IPS DF 4.7 (cell line): ENCODE measurements at regions not wholly inside any gene's neighbourhood (a gene's known extent, or its start where the extent isn't known, plus 50 kb on each side); places are given as distances from the start of the nearest gene placed in this dataset.
A peak's percentile ranks its signal among the peaks of the same experiment; 100 is the strongest.

ENCODE experiments used
- DNase-seq: peaks from one replicate; pipeline ENCODE4 v3.0.0-alpha.2; 2013; ENCODE audit warnings: low spot score; ENCODE audit errors: extremely low read depth

DNA sequence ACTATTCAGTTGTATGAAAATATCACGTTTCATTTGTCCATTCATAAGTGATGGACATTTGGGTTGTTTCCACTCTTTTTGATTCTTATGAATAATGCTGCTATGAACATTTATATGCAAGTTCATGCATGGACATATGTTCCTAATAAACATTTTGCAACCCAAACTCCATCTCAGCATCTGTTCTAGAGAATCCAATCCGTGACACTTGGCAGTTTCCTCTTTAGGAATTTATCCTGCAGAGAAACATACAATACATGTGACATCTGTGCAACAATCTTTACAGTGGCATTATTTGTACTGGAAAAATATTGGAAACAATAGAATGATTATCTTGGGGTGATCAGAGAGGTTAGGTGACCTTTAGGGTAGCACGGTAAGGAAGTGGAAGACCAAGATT is 290.8 kb upstream of the SRRM4 start:
- no peak for DNase-seq

DNA sequence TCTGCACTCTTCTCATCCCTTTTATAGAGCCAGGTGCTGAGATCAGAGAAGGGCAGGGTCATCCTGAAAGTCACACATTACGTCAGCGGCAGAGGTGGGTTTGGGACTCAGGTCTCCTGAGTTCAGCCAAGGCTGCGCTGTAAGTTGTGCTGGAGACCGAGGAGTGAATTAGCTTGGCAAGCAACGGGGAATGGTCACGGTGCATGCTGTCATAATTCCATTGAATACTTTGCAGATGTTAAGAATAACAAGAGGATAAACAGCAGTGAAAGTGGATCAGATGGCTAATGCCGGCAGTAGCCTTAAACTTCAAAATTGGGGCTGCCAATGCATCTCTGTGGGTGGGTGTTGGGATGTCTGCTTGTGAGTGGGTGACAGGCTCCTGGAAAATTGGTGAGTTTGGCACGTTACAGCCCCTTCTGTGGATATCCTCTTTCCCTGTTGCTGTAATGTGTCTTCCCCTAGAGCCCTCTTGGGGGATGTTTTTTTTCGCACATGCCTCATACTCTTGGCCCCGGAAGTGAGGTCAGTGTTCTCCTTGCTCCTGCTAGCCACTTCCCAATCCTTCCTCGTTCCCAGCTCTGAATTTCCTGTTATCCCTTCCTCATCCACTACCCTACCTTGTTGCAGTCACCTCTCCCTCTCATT is 287.1 kb upstream of the SRRM4 start:
- no peak for DNase-seq

DNA sequence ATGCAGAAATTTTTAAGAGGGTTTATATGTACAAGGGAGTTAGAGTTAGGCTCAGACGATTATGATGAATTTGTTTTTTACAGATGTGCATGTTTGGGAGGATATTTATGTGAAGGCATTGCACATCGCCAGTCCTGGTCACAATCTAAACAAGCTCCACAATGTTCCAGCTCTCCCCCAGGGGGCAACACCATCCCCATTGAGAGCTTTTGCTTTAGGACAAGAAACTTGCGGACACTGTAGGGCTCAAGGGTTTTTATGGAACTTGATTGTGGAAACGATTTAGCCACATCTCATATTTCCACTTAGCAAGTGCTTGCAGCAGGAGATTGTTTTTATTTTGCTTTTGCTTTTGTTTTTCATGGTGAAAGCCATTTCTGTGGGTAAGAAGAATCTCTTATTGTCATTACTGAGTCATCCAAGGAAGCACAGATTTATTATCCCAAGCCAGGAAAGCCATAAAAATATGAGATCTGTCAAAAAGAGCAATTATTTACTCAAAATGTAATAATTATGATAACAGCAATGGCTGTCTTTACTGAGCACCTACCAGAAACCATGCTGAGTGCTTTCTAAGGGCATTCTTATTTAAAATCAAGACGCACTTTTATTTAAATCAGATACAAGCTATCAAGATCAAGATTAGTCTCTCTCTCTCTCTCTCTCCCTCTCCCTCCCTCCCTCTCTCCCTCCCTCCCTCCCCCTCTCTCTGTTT is 276.7 kb upstream of the SRRM4 start:
- DNase-seq: no peak

DNA sequence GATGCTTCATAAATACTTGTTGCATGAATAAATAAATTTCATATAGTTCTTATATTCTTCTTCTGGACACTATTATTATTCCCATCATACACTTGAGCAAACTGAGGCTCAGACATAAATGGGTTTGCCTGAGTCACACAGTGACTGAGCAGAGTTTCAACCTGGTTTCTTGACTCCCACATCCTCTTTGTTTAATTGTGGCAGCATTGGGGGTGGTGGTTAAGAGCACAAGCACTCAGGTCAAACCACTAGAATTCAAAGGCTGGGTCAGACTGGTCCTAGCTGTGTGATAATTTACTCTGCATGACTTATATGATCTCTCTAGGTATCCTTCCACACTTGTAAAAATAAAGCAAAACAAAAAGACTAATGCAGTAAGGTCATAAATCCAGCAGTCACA is 274.9 kb upstream of the SRRM4 start:
- DNase-seq: no peak

DNA sequence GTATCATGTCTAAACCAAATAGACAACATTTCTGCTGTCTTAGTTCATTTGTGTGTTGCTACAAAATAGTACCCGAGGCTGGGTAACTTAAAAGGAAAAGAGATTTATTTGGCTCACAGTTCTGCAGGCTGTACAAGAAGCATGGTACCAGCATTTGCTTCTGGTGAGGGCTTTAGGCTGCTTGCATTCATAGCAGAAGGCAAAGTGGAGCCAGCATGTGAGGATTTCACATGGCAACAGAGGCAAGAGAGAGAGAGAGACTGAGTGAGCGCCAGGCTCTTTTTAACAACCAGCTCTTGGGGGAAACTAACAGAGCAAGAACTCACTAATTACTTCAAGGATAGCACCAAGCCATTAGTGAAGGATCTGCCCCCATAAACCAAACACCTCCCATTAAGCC is 271.4 kb upstream of the SRRM4 start:
- DNase-seq: no peak

DNA sequence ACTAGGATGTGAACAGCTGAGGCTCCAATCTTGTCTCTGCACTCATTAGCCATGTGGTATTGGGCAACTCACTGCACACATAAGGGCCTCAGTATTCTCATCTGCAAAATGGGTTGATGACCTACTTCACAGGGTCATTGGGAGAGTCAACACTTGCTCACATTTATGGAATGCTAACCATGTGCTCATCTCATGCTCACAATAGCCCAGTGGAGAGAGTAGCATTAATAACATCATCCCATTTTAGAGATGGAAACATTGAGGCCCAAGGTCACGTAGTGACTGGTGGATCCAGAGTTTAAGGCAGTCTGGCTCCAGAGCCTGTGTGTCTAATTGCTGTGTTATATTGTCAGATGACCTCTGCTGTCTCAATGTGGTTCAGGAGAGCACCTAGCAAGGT is 270.2 kb upstream of the SRRM4 start:
- no peak for DNase-seq

DNA sequence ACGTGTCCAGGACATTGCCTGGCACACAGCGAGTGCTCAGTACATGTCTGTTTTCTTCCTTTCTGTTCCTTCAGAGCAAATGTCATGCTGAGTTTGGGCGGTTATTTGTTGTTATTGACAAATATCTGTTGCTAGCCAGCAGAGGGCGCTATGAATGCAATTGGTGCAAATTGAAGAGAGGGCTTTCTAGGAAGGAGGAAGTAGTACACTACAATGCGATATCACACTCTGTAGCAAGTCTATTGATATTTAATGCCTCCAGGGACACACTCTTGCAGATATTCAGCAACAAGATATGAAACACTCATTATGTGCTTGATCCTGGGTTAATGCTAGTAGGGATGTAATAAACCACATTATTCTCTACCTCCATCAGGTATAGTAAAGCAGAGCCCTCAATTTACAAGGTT is 267.3 kb upstream of the SRRM4 start:
- DNase-seq: peak; percentile 19

DNA sequence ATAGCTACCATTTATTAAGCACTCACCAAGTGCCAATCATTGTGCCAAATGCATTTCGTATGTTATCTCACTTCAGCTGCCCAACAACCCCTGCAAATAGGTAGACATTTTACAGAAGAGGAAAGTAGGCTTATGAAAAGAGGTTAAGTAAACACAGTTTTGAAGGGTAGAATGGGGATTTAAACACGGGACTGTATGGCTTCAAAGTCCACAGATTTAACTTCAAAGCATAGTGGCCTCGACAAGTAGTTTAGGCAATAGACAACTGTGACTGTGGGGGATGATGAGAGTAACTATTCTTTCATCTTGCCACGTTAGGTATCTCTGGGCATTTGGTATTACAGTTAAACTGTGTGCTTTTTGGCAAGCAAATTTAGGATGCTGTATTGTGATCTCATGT is 266.8 kb upstream of the SRRM4 start:
- no peak for DNase-seq

DNA sequence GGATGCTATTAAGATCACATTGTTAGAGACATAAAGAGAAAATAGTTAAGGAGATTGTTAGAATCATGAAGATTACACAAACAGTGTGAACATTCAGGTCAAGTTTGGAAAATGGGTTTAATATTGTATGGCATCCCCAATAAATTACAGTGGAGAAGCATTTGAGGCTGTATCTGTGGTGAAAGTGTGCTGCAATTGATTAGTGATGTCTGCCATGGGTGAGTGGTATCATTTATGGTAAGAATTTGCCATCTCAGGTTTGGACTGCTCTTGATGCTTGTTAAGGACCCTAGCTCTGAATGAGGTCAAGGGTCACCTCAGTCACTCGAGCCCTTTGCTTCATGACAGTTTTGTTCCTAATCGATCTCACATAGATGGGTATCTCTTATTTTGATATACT is 265.7 kb upstream of the SRRM4 start:
- no peak for DNase-seq

DNA sequence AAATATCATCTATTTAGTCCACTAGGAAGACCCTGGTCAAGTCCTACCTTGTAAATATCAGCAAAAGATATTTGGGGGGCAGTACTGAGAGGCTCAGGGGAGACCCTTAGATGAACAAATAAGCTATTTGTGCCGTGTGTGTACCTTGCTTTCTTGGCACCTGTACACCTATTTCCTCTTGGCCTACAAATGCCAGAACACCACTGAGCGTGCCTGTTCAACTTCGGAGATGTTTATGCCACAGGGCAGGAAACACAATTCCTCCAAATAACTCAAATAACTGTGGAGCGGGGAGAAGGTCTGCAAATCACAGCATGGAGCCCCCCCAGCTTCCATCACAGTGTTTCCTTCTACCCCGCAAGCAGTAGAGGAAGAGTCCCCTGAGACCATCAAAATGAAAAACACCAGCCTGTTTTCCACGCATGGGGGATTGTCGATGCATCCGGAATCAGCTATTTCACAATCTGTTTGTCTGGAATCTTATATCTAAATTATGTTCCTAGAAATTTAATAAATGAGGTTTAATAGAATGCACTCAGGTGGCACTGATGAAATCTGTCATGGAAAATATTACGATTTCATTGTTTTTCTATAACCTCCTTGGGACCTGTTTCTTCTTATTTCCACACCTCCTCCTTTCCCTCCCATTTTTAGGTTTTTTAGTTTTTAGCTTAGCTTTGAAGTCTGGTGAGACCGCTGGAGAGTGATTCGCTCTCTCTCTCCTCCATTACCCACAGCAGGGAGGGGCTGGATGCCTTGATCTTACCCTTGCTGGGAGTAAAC is 254.0 kb upstream of the SRRM4 start:
- no peak for DNase-seq

DNA sequence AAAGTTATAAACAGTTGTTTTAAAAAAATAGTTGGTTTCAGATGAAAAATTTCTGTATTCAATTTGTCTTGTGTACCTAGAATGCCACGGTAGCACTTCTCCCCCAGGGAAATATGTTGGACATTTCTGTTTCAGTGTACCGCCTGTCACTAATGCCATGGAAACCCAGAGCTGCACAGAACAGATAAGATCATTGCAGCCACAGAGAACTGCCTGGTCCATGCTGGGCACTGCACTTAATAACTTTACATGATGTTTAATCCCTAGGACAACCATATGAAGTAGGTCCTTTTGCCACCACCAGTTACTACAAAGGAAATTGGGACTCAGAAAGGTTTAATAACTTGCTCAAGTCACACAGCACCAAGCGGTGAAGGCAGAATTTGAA is 253.4 kb upstream of the SRRM4 start:
- no peak for DNase-seq

DNA sequence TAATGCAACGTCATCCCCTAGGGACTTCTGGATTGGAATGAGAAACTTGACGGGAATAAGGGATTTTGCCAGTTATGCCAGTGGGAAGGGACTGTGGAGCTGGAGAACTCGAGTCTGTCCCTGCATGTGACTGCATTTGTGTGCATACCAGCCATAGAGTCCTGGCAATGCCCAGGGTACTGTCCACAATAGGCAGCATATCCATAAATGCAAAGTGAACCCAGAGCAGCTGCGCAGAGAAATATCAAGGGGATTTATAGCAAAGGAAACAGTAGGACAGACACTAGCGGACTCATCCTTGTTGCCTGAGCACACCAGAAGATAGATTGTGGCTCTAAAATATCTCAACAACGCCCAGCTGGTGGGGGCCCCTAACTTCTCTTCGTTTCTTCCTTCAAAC is 247.1 kb upstream of the SRRM4 start:
- DNase-seq: no peak

DNA sequence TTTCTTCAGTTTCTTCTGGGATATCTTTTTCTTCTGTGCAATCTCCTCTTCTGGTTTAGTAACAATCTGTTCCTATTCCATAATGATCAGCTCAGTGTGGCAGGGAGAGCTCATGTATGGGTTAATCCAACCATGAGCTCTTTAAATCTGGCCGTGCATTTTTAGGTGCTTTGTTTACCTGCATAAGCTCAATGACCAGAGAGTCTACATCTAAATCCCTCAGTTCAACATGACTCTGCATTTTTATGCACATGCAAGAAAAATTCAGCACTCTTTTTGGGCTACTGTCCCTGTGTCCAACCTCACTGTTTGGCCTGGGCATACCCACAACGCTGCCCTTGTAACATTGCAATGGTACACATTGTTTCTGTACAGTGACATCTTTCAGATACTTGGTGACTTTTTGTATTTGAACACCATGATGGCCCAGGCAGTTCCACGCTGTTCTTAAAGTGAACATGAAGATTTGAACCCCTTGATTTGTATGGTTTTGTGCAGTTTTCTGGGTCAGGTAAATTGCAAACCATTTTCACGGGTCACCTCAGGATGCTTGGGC is 243.3 kb upstream of the SRRM4 start:
- no peak for DNase-seq

DNA sequence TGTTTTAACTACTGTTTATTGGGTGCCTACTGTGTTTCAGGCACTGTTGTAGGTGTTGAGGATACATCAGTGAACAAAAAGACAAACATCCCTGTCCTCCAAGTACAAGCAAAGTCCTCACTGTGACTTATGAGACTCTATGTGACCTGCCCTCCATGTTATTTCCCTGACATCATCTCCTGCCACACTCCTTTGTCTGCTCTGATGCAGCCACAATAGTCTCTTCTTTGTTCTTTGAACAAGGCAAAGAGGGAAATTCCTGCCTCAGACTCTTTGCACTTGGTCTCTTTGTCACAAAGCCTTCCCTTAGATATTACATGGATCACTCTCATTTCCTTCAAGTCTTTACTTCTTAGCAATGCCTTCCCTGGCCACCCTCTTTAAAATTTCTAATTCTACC is 240.1 kb upstream of the SRRM4 start:
- no peak for DNase-seq

DNA sequence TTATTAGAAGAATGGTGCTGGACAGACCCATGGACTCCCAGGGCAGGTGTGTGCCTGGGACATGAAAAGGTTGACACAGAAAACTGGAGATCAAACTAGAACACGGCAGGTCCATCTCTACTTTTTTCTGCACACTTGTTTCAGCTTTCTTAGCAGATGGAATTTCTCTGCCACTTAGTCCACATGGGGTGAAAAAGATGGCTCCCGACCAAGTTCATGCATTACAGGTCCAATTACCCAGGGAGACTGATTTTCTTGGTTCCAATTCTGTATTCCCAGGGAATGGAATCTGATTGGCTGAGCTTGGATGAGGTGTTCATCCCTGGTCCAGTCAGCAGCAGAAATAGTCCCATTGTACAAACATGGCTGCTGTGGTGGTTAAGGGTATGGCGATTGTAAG is 238.9 kb upstream of the SRRM4 start:
- DNase-seq: no peak

DNA sequence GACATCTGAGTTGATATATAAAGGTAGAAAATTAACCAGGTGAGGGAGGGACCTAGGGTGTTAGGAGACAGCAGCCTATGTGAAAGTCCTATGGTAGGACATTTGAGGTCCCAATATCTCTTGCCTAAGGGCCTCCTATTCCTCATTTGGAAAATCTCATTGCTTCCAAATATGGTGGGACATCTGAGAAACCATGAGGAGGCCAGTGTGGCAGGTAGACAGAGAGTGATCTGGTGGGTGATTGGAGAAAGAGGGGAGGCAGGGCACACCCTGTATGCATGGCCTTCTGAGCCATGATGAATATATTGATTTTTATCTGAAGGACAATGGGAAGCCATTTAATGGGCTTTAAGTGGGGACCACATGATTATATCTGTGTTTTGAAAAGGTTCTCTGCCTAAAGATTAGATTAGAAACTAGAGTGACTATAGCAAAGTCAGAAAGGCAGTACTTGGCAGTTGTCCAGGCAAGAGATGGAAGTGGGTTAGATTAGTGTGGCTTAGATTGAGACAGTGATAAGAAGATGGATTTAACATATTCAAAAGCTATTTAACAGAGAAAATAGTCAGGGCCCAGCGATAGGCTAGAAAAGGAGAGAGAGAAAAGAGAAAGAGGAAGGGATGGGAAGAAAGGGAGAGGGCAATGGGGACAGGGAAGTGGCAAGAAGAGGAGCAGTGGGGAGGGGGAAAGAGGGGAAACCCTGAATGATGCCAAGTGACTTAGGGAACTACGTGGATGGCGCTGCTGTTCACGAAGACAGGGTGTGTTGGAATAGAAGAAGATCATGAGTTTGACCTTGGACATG is 237.2 kb upstream of the SRRM4 start:
- DNase-seq: no peak

DNA sequence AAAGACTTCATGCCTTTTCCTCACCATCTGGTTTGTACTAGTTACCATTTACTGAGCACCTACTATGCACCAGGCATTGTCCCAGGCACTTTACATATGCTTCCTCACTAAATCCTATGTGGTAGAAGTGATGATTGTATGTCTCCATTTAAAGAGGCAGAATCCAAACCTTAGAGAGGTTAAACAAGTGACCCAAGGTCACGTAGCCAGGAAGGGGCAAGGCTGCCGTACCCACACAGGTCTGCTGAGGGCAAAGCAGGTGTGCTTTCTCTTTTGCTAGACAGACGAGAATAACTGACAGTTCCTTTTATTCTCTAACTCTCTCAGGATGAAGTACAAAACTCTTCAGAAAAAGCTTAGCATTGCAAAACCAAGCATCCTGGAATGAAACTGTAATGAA is 235.2 kb upstream of the SRRM4 start:
- DNase-seq: no peak

DNA sequence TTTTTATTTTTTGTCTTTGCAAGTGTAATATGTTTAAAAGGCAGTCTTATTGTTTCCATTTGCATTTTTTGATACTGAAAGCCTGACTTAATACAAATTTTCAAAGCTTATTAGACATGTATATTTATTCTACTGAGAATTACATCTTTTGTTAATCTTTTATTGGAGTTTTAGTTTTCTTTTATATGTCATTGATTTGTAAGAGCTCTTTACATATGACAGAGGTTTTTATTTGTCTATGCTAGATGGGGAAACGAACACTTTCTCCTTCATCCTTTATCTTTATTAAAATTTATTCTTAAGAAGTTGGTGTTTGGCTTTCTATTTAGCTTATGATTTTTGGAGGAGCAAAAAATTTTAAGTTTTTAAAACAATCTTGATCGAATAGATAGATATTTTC is 234.4 kb upstream of the SRRM4 start:
- no peak for DNase-seq

DNA sequence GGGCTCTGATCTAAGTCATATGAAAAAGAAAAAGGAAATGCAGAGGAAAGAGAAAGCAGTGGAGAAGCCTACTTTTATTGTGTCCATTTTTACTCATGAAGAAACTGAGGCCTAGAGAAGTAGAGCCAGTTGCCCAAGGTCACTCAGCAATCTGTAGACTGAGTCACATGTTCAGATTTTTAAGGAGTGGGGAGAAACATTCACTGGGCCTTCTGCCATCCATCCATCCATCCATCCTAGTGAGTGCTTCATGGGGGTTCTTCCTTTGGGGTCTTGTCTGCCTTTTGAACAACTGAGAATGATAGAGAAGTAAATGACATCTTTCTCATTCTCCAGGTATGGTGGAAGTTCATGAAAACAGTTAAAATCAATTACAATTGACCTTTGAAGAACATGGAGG is 233.6 kb upstream of the SRRM4 start:
- no peak for DNase-seq

DNA sequence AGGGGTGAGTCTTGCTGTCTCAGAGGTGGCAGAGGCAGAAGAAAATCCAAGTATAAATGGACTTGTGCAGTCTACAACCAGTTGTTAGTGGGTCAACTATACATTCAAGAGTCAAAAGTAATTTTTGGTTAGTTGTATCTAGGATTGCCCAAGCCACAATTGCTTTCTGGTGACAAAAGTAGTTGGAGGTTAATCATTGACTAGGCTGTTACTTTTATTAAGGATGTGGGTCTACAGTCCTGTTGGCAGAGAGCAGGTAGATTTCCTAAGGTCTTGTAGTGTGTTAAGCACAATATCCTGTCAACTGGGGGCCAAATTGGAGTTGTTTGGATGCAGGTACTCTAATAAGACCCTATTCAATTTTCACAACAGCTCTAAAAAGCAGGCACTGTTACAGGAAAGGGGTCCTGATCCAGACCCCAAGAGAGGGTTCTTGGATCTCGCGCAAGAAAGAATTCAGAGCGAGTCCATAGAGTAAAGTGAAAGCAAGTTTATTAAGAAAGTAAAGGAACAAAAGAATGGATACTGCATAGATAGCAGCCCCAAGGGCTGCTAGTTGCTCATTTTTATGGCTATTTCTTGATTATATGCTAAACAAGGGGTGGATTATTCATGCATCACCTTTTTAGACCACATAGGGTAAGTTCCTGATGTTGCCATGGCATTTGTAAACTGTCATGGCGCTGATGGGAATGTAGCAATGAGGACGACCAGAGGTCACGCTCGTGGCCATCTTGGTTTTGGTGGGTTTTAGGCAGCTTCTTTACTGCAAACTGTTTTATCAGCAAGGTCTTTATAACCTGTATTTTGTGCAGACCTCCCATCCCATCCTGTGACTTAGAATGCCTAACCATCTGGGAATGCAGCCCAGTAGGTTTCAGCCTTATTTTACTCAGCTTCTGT is 232.6 kb upstream of the SRRM4 start:
- no peak for DNase-seq

DNA sequence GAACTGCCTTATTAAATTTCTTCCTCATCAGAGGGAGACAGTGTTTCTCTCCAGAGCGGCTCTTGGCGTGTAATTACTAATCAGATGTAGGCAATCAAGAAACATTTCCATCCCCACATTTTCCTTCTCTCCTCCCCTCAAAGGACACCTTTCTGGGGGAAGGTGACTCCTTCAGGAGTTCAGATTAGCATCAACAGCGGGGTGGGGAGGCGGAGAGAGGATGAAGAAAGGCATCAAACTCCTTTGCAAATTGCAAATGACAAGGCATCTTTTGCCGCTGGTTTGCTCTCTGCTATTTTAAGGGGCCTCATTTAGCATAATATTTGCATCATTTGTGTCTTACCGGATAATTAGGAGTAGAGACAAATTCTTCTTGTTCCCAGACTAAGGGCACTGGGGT is 231.7 kb upstream of the SRRM4 start:
- no peak for DNase-seq
